ENCODE measurements at regions not wholly inside any gene's neighbourhood (a gene's known extent, or its start where the extent isn't known, plus 50 kb on each side); places are given as distances from the start of the nearest gene placed in this dataset.

GRCh38 chr6:112800439-112800838 is 453.3 kb downstream of the RFPL4B start:
- H3K4me3 Mint-ChIP-seq, result no peak overlapping the region
- no peaks in the 10 kb centered on the region for H3K36me3 Mint-ChIP-seq (ENCODE audit: low read depth)
- no peaks in the 10 kb centered on the region for H3K4me1 Mint-ChIP-seq (ENCODE audit: low read depth)
- DNase-seq, result no peak
- no peak overlapping the region for H3K27ac Mint-ChIP-seq
- H3K27me3 Mint-ChIP-seq, result no peaks in the 10 kb centered on the region
- H3K9me3 Mint-ChIP-seq, result peaks cover 4% of the 10 kb centered on the region

- no peak overlapping the region for H3K4me3 Mint-ChIP-seq
- no peaks in the 10 kb centered on the region for H3K4me1 Mint-ChIP-seq (ENCODE audit: low read depth)
- H3K36me3 Mint-ChIP-seq (ENCODE audit: low read depth), result no peaks in the 10 kb centered on the region
- no peak overlapping the region for H3K27ac Mint-ChIP-seq
- H3K27me3 Mint-ChIP-seq, result no peaks in the 10 kb centered on the region
- no peak for DNase-seq
- H3K9me3 Mint-ChIP-seq, result peaks cover 4% of the 10 kb centered on the region
These were observed 453.8 kb downstream of the RFPL4B start for GRCh38 chr6:112800916-112801315.

- Mint-ChIP-seq H3K27me3 (no peaks in the 10 kb centered on the region), H3K4me1 (ENCODE audit: low read depth) (no peaks in the 10 kb centered on the region)
These were observed 454.4 kb downstream of the RFPL4B start for GRCh38 chr6:112801468-112802080.

GRCh38 chr6:112802144-112802543 is 455.0 kb downstream of the RFPL4B start:
- no peak for DNase-seq
- H3K4me1 Mint-ChIP-seq (ENCODE audit: low read depth), result no peaks in the 10 kb centered on the region
- no peaks in the 10 kb centered on the region for H3K36me3 Mint-ChIP-seq (ENCODE audit: low read depth)
- H3K27me3 Mint-ChIP-seq, result no peaks in the 10 kb centered on the region
- peaks cover 4% of the 10 kb centered on the region for H3K9me3 Mint-ChIP-seq
- no peak overlapping the region for H3K4me3 Mint-ChIP-seq
- H3K27ac Mint-ChIP-seq, result no peak overlapping the region

More at GRCh38 chr6:112801468-112802080, 454.4 kb downstream of the RFPL4B start:
- no peak for DNase-seq
- H3K4me3 Mint-ChIP-seq, result no peak overlapping the region
- peaks cover 4% of the 10 kb centered on the region for H3K9me3 Mint-ChIP-seq
- no peak overlapping the region for H3K27ac Mint-ChIP-seq
- no peaks in the 10 kb centered on the region for H3K36me3 Mint-ChIP-seq (ENCODE audit: low read depth)

- Mint-ChIP-seq H3K27ac (no peak overlapping the region), H3K9me3 (peaks cover 2% of the 10 kb centered on the region), H3K4me3 (no peak overlapping the region)
These were observed 457.7 kb downstream of the RFPL4B start for GRCh38 chr6:112804638-112805330.

GRCh38 chr6:112806163-112806865 is 459.2 kb downstream of the RFPL4B start:
- DNase-seq, result no peak
- Mint-ChIP-seq H3K27ac (no peak overlapping the region), H3K9me3 (peaks cover 4% of the 10 kb centered on the region), H3K27me3 (no peaks in the 10 kb centered on the region), H3K4me3 (no peak overlapping the region), H3K36me3 (ENCODE audit: low read depth) (no peaks in the 10 kb centered on the region), H3K4me1 (ENCODE audit: low read depth) (no peaks in the 10 kb centered on the region)

More at GRCh38 chr6:112804638-112805330, 457.7 kb downstream of the RFPL4B start:
- H3K4me1 Mint-ChIP-seq (ENCODE audit: low read depth), result no peaks in the 10 kb centered on the region
- no peaks in the 10 kb centered on the region for H3K36me3 Mint-ChIP-seq (ENCODE audit: low read depth)
- H3K27me3 Mint-ChIP-seq, result no peaks in the 10 kb centered on the region
- no peak for DNase-seq

- Mint-ChIP-seq H3K27ac (no peak overlapping the region), H3K9me3 (peaks cover 3% of the 10 kb centered on the region), H3K4me3 (no peak overlapping the region), H3K36me3 (ENCODE audit: low read depth) (no peaks in the 10 kb centered on the region), H3K4me1 (ENCODE audit: low read depth) (no peaks in the 10 kb centered on the region), H3K27me3 (no peaks in the 10 kb centered on the region)
- no peak for DNase-seq
These were observed 474.3 kb downstream of the RFPL4B start for GRCh38 chr6:112821476-112821875.

GRCh38 chr6:112822769-112823168 is 475.6 kb downstream of the RFPL4B start:
- Mint-ChIP-seq H3K9me3 (peaks cover 3% of the 10 kb centered on the region), H3K27ac (no peak overlapping the region), H3K27me3 (no peaks in the 10 kb centered on the region), H3K36me3 (ENCODE audit: low read depth) (no peaks in the 10 kb centered on the region), H3K4me3 (no peak overlapping the region), H3K4me1 (ENCODE audit: low read depth) (no peaks in the 10 kb centered on the region)
- DNase-seq, result no peak

GRCh38 chr6:112827793-112828192 is 480.7 kb downstream of the RFPL4B start:
- no peak overlapping the region for H3K4me3 Mint-ChIP-seq
- no peaks in the 10 kb centered on the region for H3K9me3 Mint-ChIP-seq
- no peak overlapping the region for H3K27ac Mint-ChIP-seq
- H3K4me1 Mint-ChIP-seq (ENCODE audit: low read depth), result no peaks in the 10 kb centered on the region
- H3K27me3 Mint-ChIP-seq, result no peaks in the 10 kb centered on the region
- H3K36me3 Mint-ChIP-seq (ENCODE audit: low read depth), result no peaks in the 10 kb centered on the region
- DNase-seq, result no peak

GRCh38 chr6:112831022-112831421 is 483.9 kb downstream of the RFPL4B start:
- Mint-ChIP-seq H3K4me1 (ENCODE audit: low read depth) (no peaks in the 10 kb centered on the region), H3K4me3 (no peak overlapping the region), H3K27me3 (no peaks in the 10 kb centered on the region), H3K9me3 (no peaks in the 10 kb centered on the region), H3K27ac (no peak overlapping the region), H3K36me3 (ENCODE audit: low read depth) (no peaks in the 10 kb centered on the region)
- DNase-seq, result no peak

- Mint-ChIP-seq H3K27me3 (no peaks in the 10 kb centered on the region), H3K9me3 (no peaks in the 10 kb centered on the region), H3K27ac (no peak overlapping the region), H3K4me3 (no peak overlapping the region), H3K4me1 (ENCODE audit: low read depth) (no peaks in the 10 kb centered on the region), H3K36me3 (ENCODE audit: low read depth) (no peaks in the 10 kb centered on the region)
- DNase-seq, result no peak
These were observed 486.5 kb downstream of the RFPL4B start for GRCh38 chr6:112833581-112834131.

GRCh38 chr6:112835078-112835477 is 487.9 kb downstream of the RFPL4B start:
- Mint-ChIP-seq H3K27ac (no peak overlapping the region), H3K4me3 (no peak overlapping the region), H3K27me3 (no peaks in the 10 kb centered on the region), H3K9me3 (no peaks in the 10 kb centered on the region), H3K36me3 (ENCODE audit: low read depth) (no peaks in the 10 kb centered on the region), H3K4me1 (ENCODE audit: low read depth) (no peaks in the 10 kb centered on the region)
- no peak for DNase-seq

- H3K9me3 Mint-ChIP-seq, result peaks cover 2% of the 10 kb centered on the region
- no peak overlapping the region for H3K4me3 Mint-ChIP-seq
- no peaks in the 10 kb centered on the region for H3K27me3 Mint-ChIP-seq
- no peaks in the 10 kb centered on the region for H3K36me3 Mint-ChIP-seq (ENCODE audit: low read depth)
- H3K4me1 Mint-ChIP-seq (ENCODE audit: low read depth), result no peaks in the 10 kb centered on the region
- no peak for DNase-seq
- no peak overlapping the region for H3K27ac Mint-ChIP-seq
These were observed 492.4 kb downstream of the RFPL4B start for GRCh38 chr6:112839525-112839961.

GRCh38 chr6:112841553-112842329 is 494.6 kb downstream of the RFPL4B start:
- Mint-ChIP-seq H3K27me3 (no peaks in the 10 kb centered on the region), H3K9me3 (peaks cover 2% of the 10 kb centered on the region), H3K4me1 (ENCODE audit: low read depth) (no peaks in the 10 kb centered on the region), H3K27ac (no peak overlapping the region), H3K36me3 (ENCODE audit: low read depth) (no peaks in the 10 kb centered on the region), H3K4me3 (no peak overlapping the region)
- no peak for DNase-seq
